HCT116 (cell line): ENCODE measurements at regions not wholly inside any gene's neighbourhood (a gene's known extent, or its start where the extent isn't known, plus 50 kb on each side); places are given as distances from the start of the nearest gene placed in this dataset.

Experiments used
- ATAC-seq: fragments of 200-7000 bp; cut with Tn5 transposase; 2 replicates; pipeline ENCODE4 v1.9.1; 2020; ENCODE audit warnings: mild to moderate bottlenecking, moderate library complexity
- BruUV-seq: library from RNA; stranded (reverse); fragments of 400-500 nt; replicated peaks from 2 replicates; lab custom pipeline; 2021; lab: Mats Ljungman, UMichigan
- CTCF ChIA-PET: fragments of 300-600 bp; sonication (Branson Sonifier 250); formaldehyde crosslinking; loops from one replicate; lab custom pipeline; 2021; ENCODE audit warnings: antibody characterized with exemption; lab: Charles Lee
- POLR2A ChIA-PET: fragments of 300-600, 350-600 bp; sonication (Branson Sonifier 250); formaldehyde crosslinking; loops from one replicate; lab custom pipeline; 2021; ENCODE audit warnings: antibody characterized with exemption; lab: Charles Lee
- RAD21 ChIA-PET, 2 experiments: fragments of 300-600 bp; sonication (Branson Sonifier 250); formaldehyde crosslinking; loops; one replicate each; lab custom pipeline; 2023; ENCODE audit warnings: low total read pairs in 2 of 2; ENCODE audit not compliant: uncharacterized antibody in 2 of 2, unreplicated experiment in 2 of 2, low non-redundant PET in 1 of 2; lab: Charles Lee
- DNase-seq: peaks from one replicate; pipeline ENCODE4 v3.0.0-alpha.2; 2010; ENCODE audit warnings: low read depth, low spot score
- H2AFZ ChIP-seq: fragments of 200-600 bp; shearing (Covaris generic), sonication (generic); 2 replicates; pipeline ENCODE4 v1.6.1; 2017; ENCODE audit warnings: low read depth, mixed run types, mixed read lengths, antibody characterized with exemption, low read length; ENCODE audit not compliant: poor library complexity, severe bottlenecking
- H3K27ac ChIP-seq: 2 replicates; pipeline ENCODE4 v1.5.1; 2012; ENCODE audit warnings: low read depth, low read length
- H3K27me3 ChIP-seq: fragments of 200-600 bp; sonication (generic); 2 replicates; pipeline ENCODE4 v1.6.1; 2016; ENCODE audit warnings: mixed run types, low read length, mixed read lengths; ENCODE audit not compliant: insufficient read depth
- H3K36me3 ChIP-seq, 2 experiments: fragments of 200-500 bp in 1 of 2; fragments of 200-600 bp in 1 of 2; sonication (Bioruptor generic) in 1 of 2; sonication (generic) in 1 of 2; 2 replicates each; pipeline versions ENCODE4 v1.5.1 to v1.6.1; 2014 to 2016; ENCODE audit warnings: low read length in 2 of 2, inconsistent platforms in 1 of 2, mixed read lengths in 1 of 2, mixed run types in 1 of 2; ENCODE audit not compliant: insufficient read depth in 2 of 2, control insufficient read depth in 1 of 2
- H3K4me1 ChIP-seq, 2 experiments: fragments of 200-600 bp in 1 of 2; sonication (generic) in 1 of 2; 2 replicates each; pipeline versions ENCODE4 v1.5.1 to v1.6.1; 2012 to 2017; ENCODE audit warnings: low read length in 2 of 2, inconsistent platforms in 1 of 2, mild to moderate bottlenecking in 1 of 2, mixed read lengths in 1 of 2, mixed run types in 1 of 2, moderate library complexity in 1 of 2; ENCODE audit not compliant: insufficient read depth in 2 of 2, control insufficient read depth in 1 of 2
- H3K4me2 ChIP-seq: fragments of 200-600 bp; sonication (generic); 2 replicates; pipeline ENCODE4 v1.6.1; 2017; ENCODE audit warnings: mixed run types, low read length, mixed read lengths
- H3K4me3 ChIP-seq, 2 experiments: fragments of 200-600 bp in 1 of 2; sonication (generic) in 1 of 2; replicated peaks in 1 of 2; 2 replicates each; pipeline ENCODE4 v1.5.1; 2011 to 2016; ENCODE audit warnings: low read length in 2 of 2, control low read depth in 1 of 2, low read depth in 1 of 2, mild to moderate bottlenecking in 1 of 2, mixed read lengths in 1 of 2, mixed run types in 1 of 2
- H3K79me2 ChIP-seq: fragments of 200-600 bp; sonication (generic); 2 replicates; pipeline ENCODE4 v1.6.1; 2017; ENCODE audit warnings: mild to moderate bottlenecking, mixed run types, low read length, moderate library complexity, mixed read lengths; ENCODE audit not compliant: insufficient read depth
- H3K9ac ChIP-seq: fragments of 200-600 bp; sonication (generic); 2 replicates; pipeline ENCODE4 v1.6.1; 2016; ENCODE audit warnings: low read length, mixed read lengths
- H3K9me2 ChIP-seq: fragments of 200-600 bp; sonication (generic), shearing (Covaris generic); 2 replicates; pipeline ENCODE4 v1.6.1; 2017; ENCODE audit warnings: mixed run types, mild to moderate bottlenecking, moderate library complexity; ENCODE audit not compliant: insufficient read depth
- H3K9me3 ChIP-seq, 2 experiments: fragments of 200-500 bp in 1 of 2; fragments of 200-600 bp in 1 of 2; sonication (Bioruptor generic) in 1 of 2; sonication (generic) in 1 of 2; 2 replicates each; pipeline ENCODE4 v1.6.1; 2014 to 2017; ENCODE audit warnings: low read length in 2 of 2, mixed read lengths in 2 of 2, inconsistent platforms in 1 of 2, low read depth in 1 of 2, mild to moderate bottlenecking in 1 of 2, mixed run types in 1 of 2, moderate library complexity in 1 of 2; ENCODE audit not compliant: control insufficient read depth in 1 of 2, insufficient read depth in 1 of 2
- H4K20me1 ChIP-seq: fragments of 200-600 bp; sonication (generic), shearing (Covaris generic); 2 replicates; pipeline ENCODE4 v1.6.1; 2017; ENCODE audit warnings: mixed run types, mild to moderate bottlenecking, moderate library complexity; ENCODE audit not compliant: insufficient read depth
- ATF3 ChIP-seq: IDR thresholded peaks from 2 replicates; pipeline ENCODE4 v1.6.1; 2012
- CBX3 ChIP-seq: IDR thresholded peaks from 2 replicates; pipeline ENCODE4 v1.6.1; 2012; ENCODE audit warnings: low read depth
- CEBPB ChIP-seq: IDR thresholded peaks from 2 replicates; pipeline ENCODE4 v1.6.1; 2012; ENCODE audit warnings: low read depth
- CTCF ChIP-seq, 3 experiments: fragments of 200-600 bp in 1 of 3; sonication (generic) in 1 of 3; IDR thresholded peaks in 2 of 3; conservative IDR thresholded peaks in 1 of 3; 2 replicates each; pipeline ENCODE4 v1.5.1; 2012 to 2017; ENCODE audit warnings: low read depth in 2 of 3, low read length in 2 of 3, antibody characterized with exemption in 1 of 3, borderline replicate concordance in 1 of 3, control low read depth in 1 of 3, mild to moderate bottlenecking in 1 of 3, mixed read lengths in 1 of 3, mixed run types in 1 of 3, moderate library complexity in 1 of 3; ENCODE audit not compliant: insufficient read depth in 1 of 3
- EGR1 ChIP-seq: IDR thresholded peaks from 2 replicates; pipeline ENCODE4 v1.6.1; 2012; ENCODE audit warnings: low read depth
- ELF1 ChIP-seq: IDR thresholded peaks from 2 replicates; pipeline ENCODE4 v1.6.1; 2012; ENCODE audit warnings: low read depth, borderline replicate concordance
- EZH2phosphoT487 ChIP-seq: fragments of 200-600 bp; IDR thresholded peaks from 2 replicates; pipeline ENCODE4 v1.6.1; 2018; ENCODE audit warnings: antibody characterized with exemption, borderline replicate concordance
- FOSL1 ChIP-seq: IDR thresholded peaks from 2 replicates; pipeline ENCODE4 v1.6.1; 2012; ENCODE audit warnings: low read depth
- JUND ChIP-seq: IDR thresholded peaks from 2 replicates; pipeline ENCODE4 v1.6.1; 2012
- MAX ChIP-seq: IDR thresholded peaks from 2 replicates; pipeline ENCODE4 v1.6.1; 2012
- POLR2AphosphoS5 ChIP-seq: IDR thresholded peaks from 2 replicates; pipeline ENCODE4 v1.6.1; 2011; ENCODE audit warnings: mild to moderate bottlenecking, low read depth, low read length, moderate library complexity
- RAD21 ChIP-seq: IDR thresholded peaks from 2 replicates; pipeline ENCODE4 v1.6.1; 2012; ENCODE audit warnings: low read depth, mild to moderate bottlenecking
- REST ChIP-seq: IDR thresholded peaks from 2 replicates; pipeline ENCODE4 v1.6.1; 2012; ENCODE audit warnings: low read depth
- SIN3A ChIP-seq: IDR thresholded peaks from 2 replicates; pipeline ENCODE4 v1.6.1; 2012; ENCODE audit warnings: low read depth
- SRF ChIP-seq: IDR thresholded peaks from 2 replicates; pipeline ENCODE4 v1.6.1; 2012; ENCODE audit warnings: low read depth
- ZBTB33 ChIP-seq: IDR thresholded peaks from 2 replicates; pipeline ENCODE4 v1.6.1; 2011; ENCODE audit warnings: mild to moderate bottlenecking, low read length, moderate library complexity; ENCODE audit not compliant: insufficient replicate concordance; ENCODE audit errors: extremely low read depth
- ZFX ChIP-seq: fragments of 450-650 bp; IDR thresholded peaks from 2 replicates; pipeline ENCODE4 v1.6.1; 2017
- intact Hi-C: fragments of 100-400 bp; cut with micrococcal nuclease; formaldehyde crosslinking; loops from 2 replicates; pipeline ENCODE4 v1.10.0; 2022

GRCh38 chr18:35777039-35777438, 195.4 kb upstream of the RMP24 start:
- peak; percentile 99 for ATAC-seq
- BruUV-seq = no TSS peak
- H3K9ac ChIP-seq = no peak overlapping the region

More at GRCh38 chr18:35777039-35777438, 195.4 kb upstream of the RMP24 start:
- ChIA-PET POLR2A (no interaction called here), RAD21 (interaction anchor here in 1 of 2 experiments (1.3 kb wide), 1 partner anchor 391 kb away, joined by 3 read pairs; no protein-coding TSS in a partner anchor), CTCF (interaction anchor here (0.9 kb wide), 1 partner anchor 21 kb away, joined by 5 read pairs; no protein-coding TSS in a partner anchor)
- Histone ChIP-seq H3K4me3 (no peak overlapping the region), H3K27me3 (peaks cover 31% of the 10 kb centered on the region), H4K20me1 (no peaks in the 10 kb centered on the region), H3K36me3 (no peaks in the 10 kb centered on the region), H3K27ac (no peak overlapping the region), H3K9me2 (no peaks in the 10 kb centered on the region), H3K9me3 (no peaks in the 10 kb centered on the region), H3K4me1 (no peaks in the 10 kb centered on the region), H3K4me2 (no peak overlapping the region), H2AFZ (no peak overlapping the region), H3K79me2 (no peaks in the 10 kb centered on the region)
- intact Hi-C loops = loop anchor here (5.0 kb wide), 2 partner anchors 370 to 390 kb away; no protein-coding TSS in a partner anchor
- TF ChIP-seq EZH2phosphoT487 (no peak), RAD21 (peak; percentile 55), MAX (no peak), CTCF (IDR thresholded peaks at IDR 0.05 in 2 of 3, conservative IDR thresholded peaks at IDR 0.05 in 1 of 3; ENCODE audit: borderline replicate concordance in 1 of 3, insufficient read depth in 1 of 3, low read depth in 2 of 3, low read length in 2 of 3) (peak; percentile 38 to 81 (median 72); a peak in 5 of 6 replicates), ELF1 (no peak), POLR2AphosphoS5 (no peak), SRF (no peak), CEBPB (no peak), SIN3A (no peak), ZFX (no peak), FOSL1 (no peak), EGR1 (no peak), CBX3 (no peak), REST (no peak), ZBTB33 (no peak), JUND (no peak), ATF3 (no peak)
- peak; percentile 28 for DNase-seq
